ENCODE measurements at regions not wholly inside any gene's neighbourhood (a gene's known extent, or its start where the extent isn't known, plus 50 kb on each side); places are given as distances from the start of the nearest gene placed in this dataset.
"Not testable (repeated sequence)": the region's sequence is repeated elsewhere in the genome, so short reads cannot be mapped to it uniquely, and the experiment has no call there.

DNA sequence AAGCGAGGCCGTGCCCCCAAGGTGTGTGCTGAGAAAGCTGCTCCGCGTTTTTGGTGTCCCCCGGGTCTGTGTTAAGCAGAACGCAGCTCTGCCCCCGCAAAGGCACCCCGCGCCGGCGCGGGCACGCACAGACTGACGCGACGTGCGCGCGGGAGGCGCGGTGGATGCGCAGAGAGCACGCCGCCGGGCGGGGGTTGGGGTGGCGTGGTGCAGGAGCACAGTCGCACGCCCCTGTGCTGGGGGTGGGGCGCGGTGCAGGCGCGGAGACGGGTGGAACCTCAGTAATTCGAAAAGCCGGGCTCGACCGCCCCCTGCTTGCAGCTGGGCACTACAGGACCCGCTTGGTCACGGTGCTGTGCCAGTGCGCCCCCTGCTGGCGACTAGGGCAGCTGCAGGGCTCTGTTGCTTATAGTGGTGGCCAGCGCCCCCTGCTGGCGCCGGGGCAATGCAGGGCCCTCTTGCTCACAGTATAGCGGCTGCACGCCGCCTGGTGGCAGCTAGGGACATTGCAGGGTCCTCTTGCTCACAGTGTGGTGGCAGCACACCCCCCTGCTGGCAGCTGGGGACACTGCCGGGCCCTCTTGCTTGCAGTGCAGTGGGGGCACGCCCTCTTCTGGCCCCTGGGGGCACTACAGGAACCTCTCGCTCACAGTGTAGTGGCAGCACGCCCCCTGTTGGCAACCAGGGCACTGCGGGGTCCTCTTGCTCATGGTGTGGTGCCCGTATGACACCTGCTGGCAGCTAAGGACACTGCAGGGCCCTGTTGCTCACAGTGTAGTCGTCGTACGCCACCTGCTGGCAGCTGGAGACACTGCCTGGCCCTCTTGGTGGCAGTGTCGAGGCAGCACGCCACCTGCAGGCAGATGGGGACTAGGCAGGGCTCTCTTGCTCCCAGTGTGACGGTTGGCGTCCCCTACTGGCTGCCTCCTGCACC, 144.0 kb upstream of the DUSP22 start:
- TF ChIP-seq POLR2AphosphoS5 (IDR thresholded peaks at IDR 0.05; ENCODE audit: low read depth, low read length); POLR2A (IDR thresholded peaks at IDR 0.05; ENCODE audit: low read depth, low read length); TAF1 (IDR thresholded peaks at IDR 0.05; ENCODE audit: borderline replicate concordance, low read depth, low read length): not testable (repeated sequence)
